ENCODE measurements at regions not wholly inside any gene's neighbourhood (a gene's known extent, or its start where the extent isn't known, plus 50 kb on each side); places are given as distances from the start of the nearest gene placed in this dataset.

- TF ChIP-seq CTCF (IDR thresholded peaks at IDR 0.05), result no peak
- no peak for TF ChIP-seq EZH2 (IDR thresholded peaks at IDR 0.05)
Observed at GRCh38 chr3:161647936-161648470, 151.4 kb downstream of the OTOL1 start.
